Prostate gland (tissue), 2 donors: ENCODE measurements at regions not wholly inside any gene's neighbourhood (a gene's known extent, or its start where the extent isn't known, plus 50 kb on each side); places are given as distances from the start of the nearest gene placed in this dataset.

Source experiments
- CTCF ChIP-seq, 4 experiments: fragments of 200-600 bp in 2 of 4; fragments of 450-650 bp in 2 of 4; sonication (generic) in 2 of 4; IDR thresholded peaks; 1 replicate in 3 of 4; 2 replicates in 1 of 4; pipeline ENCODE4 v1.5.1; 2016 to 2019; ENCODE audit warnings: antibody characterized with exemption in 4 of 4, mild to moderate bottlenecking in 2 of 4, moderate library complexity in 2 of 4
- POLR2A ChIP-seq: fragments of 450-650 bp; IDR thresholded peaks from one replicate; pipeline ENCODE4 v1.6.1; 2016; ENCODE audit warnings: antibody characterized with exemption, mild to moderate bottlenecking
- POLR2AphosphoS5 ChIP-seq: sonication (generic); formaldehyde crosslinking; IDR thresholded peaks from one replicate; pipeline ENCODE4 v1.6.1; 2017; ENCODE audit warnings: antibody characterized with exemption

DNA sequence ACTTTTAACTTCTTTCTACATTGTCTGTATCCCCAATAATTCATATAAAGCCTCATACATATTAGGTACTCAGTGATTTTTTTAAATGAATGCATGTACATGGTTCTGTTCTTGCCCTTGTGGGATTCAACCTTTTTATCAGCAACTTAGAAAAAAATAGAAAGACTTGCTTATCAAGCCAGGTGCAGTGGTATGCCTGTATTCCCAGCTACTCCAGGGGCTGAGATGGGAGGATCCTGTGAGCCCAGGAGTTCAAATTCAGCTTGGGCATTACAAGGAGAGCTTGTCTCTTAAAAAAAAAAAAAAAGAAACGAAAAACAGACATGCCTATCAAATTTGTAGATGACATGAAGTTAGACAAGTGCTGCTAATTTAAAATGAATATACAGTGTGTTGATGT lies 54.2 kb upstream of the MYCBP2 start:
- TF ChIP-seq CTCF (IDR thresholded peaks at IDR 0.05) = no peak
- TF ChIP-seq POLR2A = no peak
- no peak for TF ChIP-seq POLR2AphosphoS5
